DMS53 (cell line): ENCODE measurements at regions not wholly inside any gene's neighbourhood (a gene's known extent, or its start where the extent isn't known, plus 50 kb on each side); places are given as distances from the start of the nearest gene placed in this dataset.

ENCODE experiments used
- DNase-seq: peaks from one replicate; lab custom pipeline; 2025; lab: John Stamatoyannopoulos, UW

DNA sequence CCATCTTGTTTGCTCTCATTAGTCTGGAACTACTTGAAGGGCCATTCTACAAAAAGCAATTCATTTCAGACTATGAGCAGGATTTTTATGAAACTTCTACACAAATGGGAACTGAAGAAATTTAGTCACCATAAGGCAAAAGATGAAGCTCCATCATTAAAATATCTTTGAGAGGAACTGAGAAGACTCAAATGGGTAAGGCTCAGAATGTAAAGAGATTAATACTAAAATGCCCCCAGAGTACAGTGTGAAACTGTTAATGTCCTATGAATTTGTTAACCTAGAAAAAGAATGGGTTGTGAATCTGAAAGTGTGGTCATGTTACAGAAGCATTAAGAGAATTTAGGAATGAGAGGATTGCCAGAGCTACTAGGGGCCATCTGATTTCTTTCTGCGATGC lies 77.9 kb upstream of the SLC7A11 start:
- DNase-seq, result no peak

DNA sequence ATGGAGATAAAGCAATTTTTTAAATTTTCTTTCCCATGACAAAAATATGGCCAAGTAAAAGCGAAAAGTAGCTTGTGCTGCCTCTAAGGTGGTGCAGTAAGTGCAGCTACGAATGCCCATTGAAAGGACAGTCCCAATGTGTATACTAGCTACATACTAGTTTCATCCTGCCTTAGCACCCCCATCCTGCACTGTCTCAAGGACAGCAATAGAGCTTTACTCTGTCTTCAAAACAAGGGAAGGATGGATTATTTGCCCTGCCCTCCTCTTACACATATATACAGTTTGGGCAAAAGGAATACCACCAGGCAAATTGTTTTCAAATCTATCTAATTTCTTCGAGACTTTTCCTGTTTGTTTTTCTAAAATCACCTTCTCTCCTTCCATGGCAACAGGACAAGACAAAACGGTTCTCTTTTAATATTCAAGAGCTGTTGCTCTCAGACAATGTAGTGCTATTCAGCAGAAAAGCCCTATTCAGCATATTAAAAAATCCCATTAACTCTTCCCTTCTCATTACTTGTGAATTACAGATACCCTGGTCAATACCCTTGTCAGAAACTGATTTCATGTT lies 75.1 kb upstream of the SLC7A11 start:
- DNase-seq, result no peak

DNA sequence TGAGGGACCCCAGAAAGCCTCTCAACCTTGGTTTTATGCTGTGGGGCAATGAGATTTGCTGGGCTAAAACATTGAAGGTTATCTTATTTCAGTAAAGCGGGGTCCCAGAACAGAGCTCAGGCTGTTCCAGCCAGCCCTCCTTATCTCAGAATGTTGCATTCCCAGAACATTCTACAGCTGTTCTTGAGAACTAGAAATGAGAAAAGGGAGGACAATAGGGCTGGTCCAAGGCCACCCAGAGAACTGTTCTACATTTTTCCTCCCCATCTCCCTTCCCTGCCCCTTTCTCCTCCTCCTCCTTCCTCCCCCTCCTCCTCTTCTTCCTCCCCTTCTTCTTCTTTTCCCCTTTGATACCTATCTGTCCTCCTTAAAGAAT lies 70.4 kb upstream of the SLC7A11 start:
- DNase-seq, result no peak

DNA sequence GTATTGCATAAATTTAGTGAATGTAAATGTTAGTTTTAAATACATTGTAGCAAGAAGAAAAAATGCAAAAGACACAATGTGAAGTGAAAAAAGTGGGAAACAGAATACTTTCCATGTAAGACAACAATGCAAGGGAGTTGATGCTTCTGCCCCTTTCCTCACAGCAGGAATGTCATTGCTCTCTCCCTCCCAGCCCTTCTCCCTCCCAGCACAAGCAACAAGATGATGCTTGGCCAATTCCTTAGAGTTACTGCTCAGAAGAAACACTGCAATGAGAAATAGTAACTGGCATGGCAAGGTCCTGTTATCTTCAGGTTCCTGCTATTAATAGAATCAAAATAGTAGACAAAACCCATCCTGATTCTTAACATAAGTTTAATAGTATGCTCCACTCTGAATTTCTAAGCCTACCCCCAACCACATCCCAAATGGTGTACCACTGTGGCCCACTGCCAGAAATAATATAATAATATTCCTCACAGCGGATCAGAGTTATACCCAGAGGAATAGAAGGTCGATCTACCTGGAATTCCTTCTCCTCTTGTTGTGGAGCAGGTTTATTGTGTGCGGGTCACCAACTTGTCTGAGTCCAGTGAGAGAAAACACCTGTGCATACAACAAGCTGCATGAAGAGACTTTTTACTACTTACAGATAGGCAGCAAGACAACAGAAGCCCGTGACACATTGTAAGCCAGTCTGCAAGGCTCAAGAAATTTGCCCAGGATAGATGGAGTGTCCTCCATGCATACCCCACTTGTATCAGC lies 69.8 kb upstream of the SLC7A11 start:
- peak; percentile 6 for DNase-seq

DNA sequence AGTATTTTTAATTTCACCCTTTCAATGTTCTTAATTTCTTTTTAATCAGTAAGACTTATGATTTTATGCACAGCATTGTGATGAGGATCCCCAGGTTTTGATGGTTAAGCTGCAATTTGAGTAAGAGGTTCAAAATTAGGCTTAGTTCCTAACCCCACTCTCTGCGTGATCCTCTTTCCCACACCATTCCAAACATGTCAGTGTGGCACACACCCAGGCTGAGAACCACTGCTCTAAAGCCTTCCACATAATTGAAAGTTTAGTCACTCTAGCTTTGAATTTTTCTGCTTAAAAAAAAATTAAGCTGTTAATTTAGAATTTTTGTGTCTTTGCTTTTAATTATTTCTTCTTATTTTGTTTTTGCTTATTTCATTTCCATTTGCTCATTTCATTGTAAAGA lies 68.8 kb upstream of the SLC7A11 start:
- DNase-seq, result no peak

DNA sequence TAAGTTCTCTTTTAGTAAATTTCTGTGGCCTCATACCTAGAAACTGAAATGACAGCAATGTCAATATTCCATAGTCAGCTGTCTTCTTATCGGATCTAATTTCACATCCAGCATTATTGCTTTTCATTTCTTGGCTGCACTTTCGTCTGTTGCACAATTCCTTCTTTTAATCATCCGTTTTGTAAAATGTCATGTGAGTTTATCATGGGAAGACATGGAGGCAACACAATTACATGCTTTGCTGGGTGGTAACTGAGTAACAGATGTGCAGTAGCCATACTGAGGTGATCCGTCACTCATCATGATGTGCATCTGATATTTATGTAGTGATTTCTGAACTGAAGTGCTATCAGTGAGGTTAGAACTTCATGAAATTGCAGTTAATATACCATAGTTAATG lies 68.3 kb upstream of the SLC7A11 start:
- no peak for DNase-seq

DNA sequence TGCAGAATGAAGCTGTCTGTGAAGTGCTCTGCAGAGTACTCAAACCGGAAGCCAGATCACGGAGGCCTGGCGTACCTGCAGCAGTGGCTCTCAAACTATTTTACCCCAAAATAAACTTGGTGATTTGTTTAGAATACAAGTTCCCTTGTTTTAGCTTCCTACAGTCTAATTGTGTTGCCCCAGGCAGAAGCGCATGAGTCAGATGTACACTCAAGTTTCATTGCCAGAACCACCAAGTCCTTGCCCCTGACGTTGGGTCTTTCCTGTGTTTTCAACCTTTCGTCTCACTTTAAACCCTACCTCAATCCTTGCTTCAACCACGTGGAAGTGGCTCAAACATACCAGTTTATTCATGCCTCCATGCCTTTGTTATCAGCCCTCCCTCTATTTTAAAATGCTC lies 66.2 kb upstream of the SLC7A11 start:
- peak; percentile 2 for DNase-seq

DNA sequence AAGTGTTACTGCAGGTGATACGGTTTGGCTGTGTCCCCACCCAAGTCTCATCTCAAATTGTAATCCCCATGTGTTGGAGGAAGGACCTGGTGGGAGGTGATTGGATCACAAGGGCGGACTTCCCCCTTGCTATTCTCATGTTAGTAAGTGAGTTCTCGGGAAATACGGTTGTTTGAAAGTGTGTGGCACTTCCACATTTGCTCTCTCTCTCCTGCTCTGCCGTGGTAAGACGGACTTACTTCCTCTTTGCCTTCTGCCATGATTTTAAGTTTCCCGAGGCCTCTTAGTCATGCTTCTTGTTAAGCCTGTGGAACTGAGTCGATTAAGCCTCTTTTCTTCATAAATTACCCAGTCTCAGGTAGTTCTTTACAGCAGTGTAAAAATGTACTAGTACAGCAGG lies 65.2 kb upstream of the SLC7A11 start:
- DNase-seq, result no peak

DNA sequence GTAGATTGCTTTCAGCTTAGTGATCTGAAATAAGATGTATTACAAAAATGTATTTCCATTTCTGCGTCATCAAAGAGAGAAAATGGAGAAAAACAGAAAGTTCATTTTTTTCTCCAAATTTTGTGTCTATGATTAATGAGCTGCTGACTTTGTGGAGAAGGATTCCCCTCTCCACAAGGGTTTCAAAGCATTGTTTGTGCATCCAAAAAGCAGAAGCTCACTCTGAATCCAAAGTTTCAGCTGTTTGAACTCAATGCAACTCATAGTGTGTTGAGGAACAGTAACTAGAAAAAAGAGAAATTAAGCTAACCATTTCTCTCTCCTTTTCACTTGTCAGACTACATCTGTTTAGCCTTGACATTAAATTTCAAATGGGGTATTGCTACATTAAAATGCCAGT lies 62.9 kb upstream of the SLC7A11 start:
- DNase-seq, result no peak

DNA sequence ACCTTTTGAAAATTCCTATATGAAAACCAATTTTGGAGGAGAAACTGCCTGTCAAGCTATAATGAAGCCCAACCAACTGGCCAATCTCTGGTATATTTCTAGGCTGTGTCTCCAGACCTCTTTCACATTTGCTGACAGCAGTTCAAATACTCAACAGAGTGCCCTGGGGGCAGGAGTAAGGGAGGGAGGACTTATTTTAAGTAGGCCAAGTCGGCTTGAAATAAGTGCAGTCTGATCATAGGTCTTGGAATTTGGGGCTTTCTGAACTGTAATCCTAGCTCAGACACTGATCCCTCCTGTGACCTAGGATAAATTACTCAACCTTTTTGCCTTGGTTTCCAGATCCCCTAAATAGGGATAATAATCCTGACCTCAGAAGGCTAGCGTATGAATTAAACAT lies 59.4 kb upstream of the SLC7A11 start:
- DNase-seq, result no peak

DNA sequence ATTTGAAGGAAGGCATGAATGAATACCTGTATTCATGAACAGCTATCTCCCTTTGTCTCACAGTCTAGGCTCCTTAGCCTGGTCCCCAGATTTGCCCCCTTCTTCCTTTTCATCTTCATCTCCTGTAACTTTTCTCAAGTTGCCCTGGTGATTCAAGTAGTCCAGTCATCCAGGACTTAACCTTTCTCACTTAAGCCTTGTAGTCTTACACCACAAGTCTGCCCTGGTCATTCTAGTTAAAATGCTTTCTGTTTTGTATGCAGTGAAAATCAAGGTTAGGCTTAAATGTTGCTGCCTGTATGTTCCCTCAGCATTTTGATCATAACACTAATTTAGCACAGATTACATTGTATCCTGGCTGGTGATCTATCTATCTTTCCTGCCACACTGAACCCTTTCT lies 58.5 kb upstream of the SLC7A11 start:
- DNase-seq, result no peak

DNA sequence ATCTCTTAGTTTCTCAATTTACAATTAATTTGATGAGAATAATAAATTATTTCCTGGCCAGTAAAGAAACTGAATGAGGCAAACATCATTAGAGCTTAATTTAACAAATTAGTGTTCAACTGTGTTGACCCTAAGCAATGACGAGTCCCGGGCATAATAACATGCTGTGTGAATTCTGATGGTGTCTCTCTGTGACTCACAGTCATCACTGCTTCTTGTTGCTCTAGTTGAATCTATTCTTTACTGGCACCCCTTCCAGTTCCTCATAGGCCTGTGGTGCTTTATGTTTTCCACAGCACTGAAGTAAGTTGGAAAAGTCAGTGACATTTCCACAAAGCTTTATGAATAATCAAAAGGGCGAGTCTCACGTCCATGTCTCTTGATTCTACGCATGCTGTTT lies 57.7 kb upstream of the SLC7A11 start:
- no peak for DNase-seq

DNA sequence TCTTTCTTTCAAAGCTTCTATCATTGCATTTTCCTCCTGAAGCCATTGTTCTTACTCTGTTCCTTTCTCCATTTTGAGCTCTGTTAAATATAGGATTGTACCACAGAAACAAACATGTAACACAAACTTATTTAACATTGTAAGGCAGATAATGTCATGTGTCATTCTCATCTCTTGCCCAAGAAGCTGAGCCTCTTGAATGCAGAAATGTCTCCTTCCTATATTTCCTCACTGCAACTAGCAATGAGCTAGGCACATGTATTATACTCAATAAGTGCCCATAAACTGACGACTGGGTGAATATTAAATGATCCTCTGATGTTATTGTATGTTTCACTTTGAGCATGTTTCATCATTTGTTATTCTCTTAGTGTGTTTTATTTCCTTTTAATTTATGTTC lies 56.7 kb upstream of the SLC7A11 start:
- no peak for DNase-seq

DNA sequence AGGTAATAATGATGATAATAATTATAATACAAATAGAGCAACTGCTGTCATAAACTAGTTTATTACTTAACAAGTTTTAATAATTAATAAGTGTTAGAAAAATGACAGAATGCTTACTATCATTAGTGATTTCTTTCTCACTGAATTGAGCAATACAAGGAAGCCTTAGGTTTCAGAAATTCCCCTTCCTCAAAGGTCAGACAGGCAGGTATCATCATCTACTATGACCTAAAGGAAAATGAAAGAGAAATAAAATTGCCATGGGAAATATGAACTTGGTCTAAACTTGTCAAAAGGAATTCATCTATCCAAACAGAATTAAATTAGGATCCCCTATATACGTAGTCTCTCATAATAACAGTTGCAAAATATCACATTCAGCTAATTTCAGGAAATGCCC lies 56.3 kb upstream of the SLC7A11 start:
- no peak for DNase-seq

DNA sequence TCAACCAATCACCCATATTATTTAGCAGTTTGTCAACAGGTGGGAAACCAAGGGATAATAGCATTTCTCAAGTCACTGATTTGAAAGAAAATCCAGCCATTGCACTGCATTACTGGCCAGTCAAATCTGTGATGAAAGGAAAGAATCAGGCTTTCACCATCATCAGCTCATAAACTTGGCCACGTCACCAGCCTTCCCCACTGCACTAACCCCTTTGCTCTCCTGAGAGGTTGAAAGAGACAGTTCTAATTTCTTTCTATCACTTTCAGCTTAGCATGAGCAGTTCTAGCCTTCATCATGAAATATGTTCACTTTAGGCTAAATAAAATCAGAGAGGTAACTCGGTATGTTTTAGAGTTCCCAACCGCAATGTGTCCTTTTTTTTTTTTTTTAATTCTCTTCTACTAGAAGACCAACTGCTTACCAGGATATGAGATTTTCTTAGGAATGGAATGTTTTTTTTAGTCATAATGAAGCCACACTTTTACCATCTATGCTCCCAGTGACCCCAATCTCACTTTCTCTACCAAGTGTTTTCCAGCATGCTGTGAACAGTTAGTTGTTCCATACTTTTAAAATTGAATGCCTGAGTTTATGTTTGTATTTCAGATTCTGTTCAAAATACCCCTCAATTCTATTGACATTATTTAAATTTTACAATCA lies 55.7 kb upstream of the SLC7A11 start:
- no peak for DNase-seq

DNA sequence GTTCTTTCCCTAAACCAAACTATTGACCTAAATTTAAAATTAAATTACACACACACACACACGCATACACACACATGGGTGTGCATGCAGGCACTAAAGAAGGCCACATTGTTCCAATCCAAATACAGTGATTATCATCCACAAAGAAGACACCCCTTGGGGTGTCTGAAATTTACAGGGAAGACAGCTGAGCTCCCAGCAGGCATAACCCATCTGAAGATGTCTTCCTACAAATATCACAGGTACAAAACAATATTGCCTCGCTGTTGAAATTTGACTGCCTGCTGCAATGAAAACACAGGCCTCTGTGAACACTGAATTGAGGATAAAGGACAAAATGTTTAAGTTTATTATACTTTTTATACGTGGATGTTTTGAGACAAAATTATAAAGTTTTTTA lies 50.2 kb upstream of the SLC7A11 start:
- DNase-seq, result no peak
